ENCODE measurements at regions not wholly inside any gene's neighbourhood (a gene's known extent, or its start where the extent isn't known, plus 50 kb on each side); places are given as distances from the start of the nearest gene placed in this dataset.

DNA sequence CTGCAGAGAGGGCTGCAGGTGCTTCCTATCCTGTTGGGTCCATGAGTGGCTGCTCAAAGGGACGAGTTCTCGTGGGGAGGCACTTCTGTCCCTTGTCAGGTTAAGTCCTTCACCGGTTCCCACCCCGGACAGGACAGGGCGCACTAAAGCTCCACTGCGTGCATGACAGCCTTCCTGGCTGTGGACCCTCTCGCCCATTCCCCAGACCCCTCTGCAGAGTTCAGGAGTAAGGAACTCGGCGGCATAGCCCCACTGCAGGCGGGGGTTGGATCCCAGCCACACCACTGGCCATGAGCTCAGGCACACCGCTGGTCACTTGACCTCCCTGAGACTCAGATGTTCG is 147.5 kb upstream of the ID2 start:
- Mint-ChIP-seq H3K4me3 (no peak overlapping the region), H3K9me3 (peaks cover 19% of the 10 kb centered on the region), H3K27ac (no peak overlapping the region), H3K36me3 (ENCODE audit: low read depth) (peaks cover 8% of the 10 kb centered on the region), H3K27me3 (ENCODE audit: insufficient read depth) (peaks cover 16% of the 10 kb centered on the region), H3K4me1 (ENCODE audit: low read depth) (peaks cover 10% of the 10 kb centered on the region)
- no peak for TF ChIP-seq CTCF (IDR thresholded peaks at IDR 0.05)
- no peak for DNase-seq

GRCh38 chr2:8534729-8535468 is 147.0 kb upstream of the ID2 start:
- H3K27ac Mint-ChIP-seq: no peak overlapping the region
- no peak overlapping the region for H3K4me3 Mint-ChIP-seq
- H3K36me3 Mint-ChIP-seq (ENCODE audit: low read depth): peaks cover 8% of the 10 kb centered on the region
- H3K9me3 Mint-ChIP-seq: peaks cover 19% of the 10 kb centered on the region
- H3K4me1 Mint-ChIP-seq (ENCODE audit: low read depth): peaks cover 10% of the 10 kb centered on the region
- no peak for TF ChIP-seq CTCF (IDR thresholded peaks at IDR 0.05)
- H3K27me3 Mint-ChIP-seq (ENCODE audit: insufficient read depth): peaks cover 17% of the 10 kb centered on the region
- no peak for DNase-seq

GRCh38 chr2:8535469-8535795 is 146.4 kb upstream of the ID2 start:
- H3K4me1 Mint-ChIP-seq (ENCODE audit: low read depth): peaks cover 10% of the 10 kb centered on the region
- no peak overlapping the region for H3K27ac Mint-ChIP-seq
- H3K27me3 Mint-ChIP-seq (ENCODE audit: insufficient read depth): peaks cover 17% of the 10 kb centered on the region
- H3K9me3 Mint-ChIP-seq: peaks cover 19% of the 10 kb centered on the region
- no peak for TF ChIP-seq CTCF (IDR thresholded peaks at IDR 0.05)
- peaks cover 8% of the 10 kb centered on the region for H3K36me3 Mint-ChIP-seq (ENCODE audit: low read depth)
- no peak overlapping the region for H3K4me3 Mint-ChIP-seq
- DNase-seq: no peak

DNA sequence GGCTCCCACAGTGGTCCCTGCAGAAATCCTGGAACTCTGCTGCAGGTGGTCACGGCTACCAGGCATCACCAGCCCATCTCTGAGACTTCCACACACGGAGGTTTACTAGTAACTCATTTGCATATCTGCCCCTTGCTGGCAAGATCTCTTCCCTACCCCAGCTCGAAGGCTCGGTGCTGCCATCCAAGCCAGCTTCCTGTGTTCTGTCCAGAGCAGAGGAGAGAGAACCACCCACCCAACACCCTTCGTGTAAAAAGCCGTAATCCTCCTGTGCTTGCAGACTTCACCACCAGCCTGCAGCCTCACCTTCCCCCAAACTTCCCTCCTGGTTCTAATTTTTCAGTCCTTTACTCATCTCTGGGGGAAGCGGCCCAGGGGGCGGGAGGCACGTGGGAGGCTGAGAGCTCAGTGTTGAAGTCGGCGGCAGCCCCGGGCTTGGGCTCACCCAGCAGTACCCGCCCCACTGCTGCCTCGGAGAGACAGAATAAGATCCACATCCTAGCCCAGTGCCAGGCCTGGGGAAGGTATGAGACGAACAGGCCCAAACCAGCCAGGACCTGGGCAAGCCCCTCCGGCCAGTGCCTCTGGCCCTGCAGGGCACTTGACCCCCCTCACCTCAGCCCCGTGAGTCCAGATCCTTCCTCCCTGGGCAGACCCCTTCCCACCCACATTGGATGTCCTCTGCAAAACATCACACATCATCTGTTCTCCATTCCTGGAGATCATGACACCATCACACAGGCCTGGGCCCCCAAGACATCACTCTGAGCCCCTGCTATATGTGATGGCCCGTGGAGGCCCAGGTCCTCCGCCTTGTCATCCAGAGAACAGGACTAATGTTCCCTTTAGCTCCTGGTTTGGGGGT is 145.8 kb upstream of the ID2 start:
- peaks cover 13% of the 10 kb centered on the region for H3K9me3 Mint-ChIP-seq
- no peak for DNase-seq
- TF ChIP-seq CTCF (IDR thresholded peaks at IDR 0.05): no peak
- H3K27ac Mint-ChIP-seq: no peak overlapping the region
- H3K27me3 Mint-ChIP-seq (ENCODE audit: insufficient read depth): peaks cover 20% of the 10 kb centered on the region
- peaks cover 8% of the 10 kb centered on the region for H3K36me3 Mint-ChIP-seq (ENCODE audit: low read depth)
- peaks cover 10% of the 10 kb centered on the region for H3K4me1 Mint-ChIP-seq (ENCODE audit: low read depth)
- H3K4me3 Mint-ChIP-seq: no peak overlapping the region

DNA sequence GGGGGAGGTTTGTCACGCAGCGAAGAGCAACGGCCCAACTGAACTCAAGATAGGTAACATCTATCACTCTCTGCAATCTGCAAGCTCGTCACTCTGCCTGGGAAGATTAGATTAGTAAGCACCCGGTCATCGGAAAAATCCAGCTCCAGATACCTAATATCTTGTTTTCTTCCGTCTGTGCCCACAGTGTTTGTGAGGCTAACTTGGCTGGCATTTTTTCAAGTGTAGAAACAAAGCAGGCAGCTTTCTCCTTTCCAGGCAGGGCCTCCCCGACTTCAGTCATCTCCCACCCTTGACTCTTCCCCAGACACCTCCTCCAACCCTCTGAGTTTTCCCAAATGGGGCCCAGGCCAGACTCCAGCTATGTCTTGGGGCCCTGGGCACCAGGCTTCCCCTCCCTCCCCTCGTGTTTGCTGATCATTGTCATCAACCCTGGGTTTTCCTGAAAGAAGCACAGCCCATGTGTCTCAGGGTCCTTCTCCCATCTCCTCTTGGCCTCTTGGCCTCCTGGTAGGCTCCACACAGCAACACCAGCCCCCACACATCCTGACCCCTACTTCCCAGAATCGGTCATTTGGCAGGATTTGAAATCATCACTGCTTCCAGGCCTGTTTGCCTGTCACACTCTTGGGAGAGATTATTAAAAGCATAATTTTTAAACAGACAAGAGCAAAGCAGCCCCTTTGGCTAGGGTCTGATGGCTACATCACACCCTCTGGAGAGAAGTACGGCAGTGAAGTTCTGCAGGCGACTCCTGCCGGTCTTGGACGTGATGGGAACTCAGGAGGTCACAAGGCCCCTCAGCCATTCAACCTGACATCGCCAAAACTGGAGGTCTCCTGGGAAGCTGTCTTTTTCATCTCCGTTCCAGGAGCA is 144.9 kb upstream of the ID2 start:
- no peak overlapping the region for H3K4me3 Mint-ChIP-seq
- no peak overlapping the region for H3K27ac Mint-ChIP-seq
- peaks cover 4% of the 10 kb centered on the region for H3K36me3 Mint-ChIP-seq (ENCODE audit: low read depth)
- peaks cover 4% of the 10 kb centered on the region for H3K9me3 Mint-ChIP-seq
- no peak for TF ChIP-seq CTCF (IDR thresholded peaks at IDR 0.05)
- H3K27me3 Mint-ChIP-seq (ENCODE audit: insufficient read depth): peaks cover 25% of the 10 kb centered on the region
- no peak for DNase-seq
- H3K4me1 Mint-ChIP-seq (ENCODE audit: low read depth): peaks cover 10% of the 10 kb centered on the region

Measured in HFFc6 (cell line).